Chondrocyte (in vitro differentiated cells): ENCODE measurements at regions not wholly inside any gene's neighbourhood (a gene's known extent, or its start where the extent isn't known, plus 50 kb on each side); places are given as distances from the start of the nearest gene placed in this dataset.

Experiments
- DNase-seq: peaks from one replicate; pipeline ENCODE4 v3.0.0; 2021; ENCODE audit warnings: mixed read lengths, low spot score
- H3K27ac Mint-ChIP-seq: one replicate; pipeline ENCODE4 v1.8.0; 2021; ENCODE audit warnings: mild to moderate bottlenecking, moderate library complexity, mixed read lengths; ENCODE audit not compliant: unreplicated experiment
- H3K27me3 Mint-ChIP-seq: 2 replicates; pipeline ENCODE4 v1.8.0; 2021; ENCODE audit warnings: low read depth, mixed read lengths
- H3K36me3 Mint-ChIP-seq: 2 replicates; pipeline ENCODE4 v1.8.0; 2021; ENCODE audit warnings: low read depth, mixed read lengths
- H3K4me1 Mint-ChIP-seq: 2 replicates; pipeline ENCODE4 v1.8.0; 2021; ENCODE audit warnings: low read depth, mild to moderate bottlenecking, mixed read lengths
- H3K4me3 Mint-ChIP-seq: one replicate; pipeline ENCODE4 v1.8.0; 2021; ENCODE audit warnings: mild to moderate bottlenecking, moderate library complexity, mixed read lengths; ENCODE audit not compliant: unreplicated experiment
- H3K9me3 Mint-ChIP-seq: 2 replicates; pipeline ENCODE4 v1.8.0; 2021; ENCODE audit warnings: low read depth, mixed read lengths
- CTCF ChIP-seq: fragments of 200-600 bp; sonication (generic); IDR thresholded peaks from 2 replicates; pipeline ENCODE4 v1.5.0; 2021; ENCODE audit warnings: antibody characterized with exemption, mild to moderate bottlenecking, moderate library complexity

GRCh38 chr7:153393666-153394065 is 634.1 kb downstream of the ACTR3B start:
- H3K27me3 Mint-ChIP-seq = no peaks in the 10 kb centered on the region
- no peak for DNase-seq
- no peak overlapping the region for H3K27ac Mint-ChIP-seq
- peaks cover 78% of the 10 kb centered on the region for H3K9me3 Mint-ChIP-seq
- H3K4me1 Mint-ChIP-seq = no peaks in the 10 kb centered on the region
- no peak for TF ChIP-seq CTCF
- H3K4me3 Mint-ChIP-seq = no peak overlapping the region
- no peaks in the 10 kb centered on the region for H3K36me3 Mint-ChIP-seq

- TF ChIP-seq CTCF = no peak
- Mint-ChIP-seq H3K4me1 (no peaks in the 10 kb centered on the region), H3K27me3 (no peaks in the 10 kb centered on the region), H3K4me3 (no peak overlapping the region), H3K27ac (no peak overlapping the region), H3K9me3 (peaks cover 67% of the 10 kb centered on the region), H3K36me3 (no peaks in the 10 kb centered on the region)
- no peak for DNase-seq
Observed at GRCh38 chr7:153396475-153396874, 636.9 kb downstream of the ACTR3B start.

GRCh38 chr7:153397459-153397858 is 637.9 kb downstream of the ACTR3B start:
- H3K4me1 Mint-ChIP-seq = no peaks in the 10 kb centered on the region
- peaks cover 67% of the 10 kb centered on the region for H3K9me3 Mint-ChIP-seq
- no peak for DNase-seq
- no peaks in the 10 kb centered on the region for H3K27me3 Mint-ChIP-seq
- H3K27ac Mint-ChIP-seq = no peak overlapping the region
- no peak for TF ChIP-seq CTCF
- no peak overlapping the region for H3K4me3 Mint-ChIP-seq
- H3K36me3 Mint-ChIP-seq = no peaks in the 10 kb centered on the region

GRCh38 chr7:153397906-153398305 is 638.4 kb downstream of the ACTR3B start:
- DNase-seq = no peak
- H3K9me3 Mint-ChIP-seq = peaks cover 68% of the 10 kb centered on the region
- no peaks in the 10 kb centered on the region for H3K27me3 Mint-ChIP-seq
- no peaks in the 10 kb centered on the region for H3K36me3 Mint-ChIP-seq
- no peak for TF ChIP-seq CTCF
- no peak overlapping the region for H3K4me3 Mint-ChIP-seq
- no peak overlapping the region for H3K27ac Mint-ChIP-seq
- H3K4me1 Mint-ChIP-seq = no peaks in the 10 kb centered on the region

GRCh38 chr7:153398370-153398769 is 638.8 kb downstream of the ACTR3B start:
- Mint-ChIP-seq H3K36me3 (no peaks in the 10 kb centered on the region), H3K4me3 (no peak overlapping the region), H3K9me3 (peaks cover 67% of the 10 kb centered on the region), H3K27ac (no peak overlapping the region), H3K4me1 (no peaks in the 10 kb centered on the region), H3K27me3 (no peaks in the 10 kb centered on the region)
- no peak for TF ChIP-seq CTCF
- DNase-seq = no peak
